HCT116 (cell line): ENCODE measurements at regions not wholly inside any gene's neighbourhood (a gene's known extent, or its start where the extent isn't known, plus 50 kb on each side); places are given as distances from the start of the nearest gene placed in this dataset.

ENCODE experiments used
- CEBPB ChIP-seq: IDR thresholded peaks from 2 replicates; pipeline ENCODE4 v1.6.1; 2012; ENCODE audit warnings: low read depth
- CTCF ChIP-seq, 3 experiments: fragments of 200-600 bp in 1 of 3; sonication (generic) in 1 of 3; IDR thresholded peaks in 2 of 3; conservative IDR thresholded peaks in 1 of 3; 2 replicates each; pipeline ENCODE4 v1.5.1; 2012 to 2017; ENCODE audit warnings: low read depth in 2 of 3, low read length in 2 of 3, antibody characterized with exemption in 1 of 3, borderline replicate concordance in 1 of 3, control low read depth in 1 of 3, mild to moderate bottlenecking in 1 of 3, mixed read lengths in 1 of 3, mixed run types in 1 of 3, moderate library complexity in 1 of 3; ENCODE audit not compliant: insufficient read depth in 1 of 3
- EZH2 ChIP-seq: fragments of 200-600 bp; sonication (generic); IDR thresholded peaks from 2 replicates; pipeline ENCODE4 v1.6.1; 2017; ENCODE audit warnings: antibody characterized with exemption, mixed run types
- EZH2phosphoT487 ChIP-seq: fragments of 200-600 bp; IDR thresholded peaks from 2 replicates; pipeline ENCODE4 v1.6.1; 2018; ENCODE audit warnings: antibody characterized with exemption, borderline replicate concordance
- JUND ChIP-seq: IDR thresholded peaks from 2 replicates; pipeline ENCODE4 v1.6.1; 2012

- TF ChIP-seq CEBPB (no peak), CTCF (IDR thresholded peaks at IDR 0.05 in 2 of 3, conservative IDR thresholded peaks at IDR 0.05 in 1 of 3; ENCODE audit: borderline replicate concordance in 1 of 3, insufficient read depth in 1 of 3, low read depth in 2 of 3, low read length in 2 of 3) (no peak), JUND (no peak), EZH2 (no peak), EZH2phosphoT487 (no peak)
Observed at GRCh38 chr2:59787095-59787494, 766.4 kb downstream of the BCL11A start.
